Activated CD4-positive, alpha-beta T cell treated with anti-CD3 and anti-CD28 coated beads, Interleukin-2, amount 50 U/mL, for 24 hours (primary cell): ENCODE measurements at regions not wholly inside any gene's neighbourhood (a gene's known extent, or its start where the extent isn't known, plus 50 kb on each side); places are given as distances from the start of the nearest gene placed in this dataset.
"Not testable (repeated sequence)": the region's sequence is repeated elsewhere in the genome, so short reads cannot be mapped to it uniquely, and the experiment has no call there.

Experiments used
- DNase-seq, 2 donors: peaks; one replicate each; pipeline ENCODE4 v3.0.0-alpha.2; 2020; ENCODE audit warnings: low read depth in 1 of 2, low spot score in 1 of 2

DNA sequence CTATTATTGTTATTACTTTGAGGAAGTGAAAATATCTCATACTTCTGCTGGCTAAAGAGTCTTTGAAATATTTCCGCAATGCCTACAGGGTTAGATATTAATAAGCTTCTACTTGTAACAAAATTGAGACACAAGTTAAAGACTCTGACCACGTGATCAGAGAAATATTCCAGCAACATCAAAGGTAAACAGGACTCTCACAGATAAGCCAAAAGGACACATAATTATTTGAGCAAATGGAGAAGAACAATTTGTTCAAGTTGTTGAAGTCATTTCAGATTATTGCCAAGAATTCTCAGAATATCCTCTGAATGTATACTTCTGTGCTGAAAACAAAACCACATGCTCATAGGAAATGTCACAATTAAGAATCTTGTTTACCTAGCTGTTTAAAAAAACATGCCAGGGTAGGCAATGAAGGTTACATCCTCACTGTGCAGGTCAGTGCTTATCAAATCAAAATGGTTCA lies 225.8 kb upstream of the ALCAM start:
- no peak for DNase-seq

DNA sequence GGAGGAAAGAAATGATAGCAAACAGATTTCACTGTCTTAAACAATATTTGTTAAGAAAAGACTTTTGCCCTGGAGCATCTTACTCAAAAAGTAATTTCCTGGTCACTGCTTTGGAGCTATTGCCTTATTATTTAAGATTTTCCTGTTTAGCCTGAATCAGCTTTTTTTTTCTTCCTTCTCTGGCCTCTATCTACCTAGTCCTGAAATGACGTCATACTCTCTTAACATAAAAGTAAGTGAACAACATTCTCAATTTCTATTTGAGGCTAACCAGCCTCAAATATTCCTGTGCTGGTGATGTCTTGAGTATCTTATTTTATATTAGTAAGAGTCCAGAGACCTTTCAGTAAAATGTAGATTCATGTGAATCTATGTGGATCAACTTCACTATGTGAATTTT lies 221.9 kb upstream of the ALCAM start:
- no peak for DNase-seq

DNA sequence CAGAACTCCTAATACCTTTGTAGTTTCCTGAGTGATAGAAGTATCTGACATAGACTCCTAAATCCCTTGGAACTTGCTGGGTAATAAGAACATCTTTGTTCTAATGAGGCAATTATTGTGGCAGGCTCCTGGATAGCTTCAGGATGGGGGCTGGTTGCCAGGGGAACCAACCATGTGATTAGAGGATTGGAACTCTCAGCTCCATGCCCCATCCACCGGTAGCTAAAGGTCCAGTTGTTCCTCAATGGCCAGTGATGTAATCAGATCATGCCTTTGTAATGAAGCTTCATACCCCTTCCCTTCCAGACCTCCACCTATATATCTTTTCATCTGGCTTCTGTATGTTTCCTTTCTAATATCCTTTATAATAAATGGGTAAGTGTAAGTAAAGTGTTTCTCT lies 221.2 kb upstream of the ALCAM start:
- DNase-seq, result no peak

- DNase-seq, result not testable (repeated sequence)
These were observed 217.5 kb upstream of the ALCAM start for GRCh38 chr3:105149197-105149596.

- DNase-seq, result no peak
These were observed 213.7 kb upstream of the ALCAM start for GRCh38 chr3:105152987-105153386.

DNA sequence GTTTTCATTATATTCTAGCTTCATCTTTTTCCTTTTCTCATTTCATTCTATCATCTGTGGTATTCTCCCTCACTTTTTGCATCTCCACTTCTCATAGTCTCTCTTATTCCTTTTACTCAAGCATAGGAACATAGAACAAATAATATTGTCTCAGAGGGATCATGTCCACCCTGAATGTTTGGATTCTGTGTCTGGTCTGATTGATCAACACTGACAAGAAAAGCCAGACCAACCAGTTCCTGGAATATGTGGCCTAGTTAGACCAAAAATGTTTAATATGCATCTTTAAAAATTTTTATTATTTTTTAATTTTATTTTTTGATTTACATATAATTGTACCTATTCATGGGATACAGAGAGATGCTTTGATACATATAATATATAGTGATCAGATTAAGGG lies 212.0 kb upstream of the ALCAM start:
- DNase-seq, result no peak

GRCh38 chr3:105157067-105157765 lies 209.5 kb upstream of the ALCAM start:
- no peak for DNase-seq

GRCh38 chr3:105157766-105158085 lies 209.0 kb upstream of the ALCAM start:
- DNase-seq, result no peak

DNA sequence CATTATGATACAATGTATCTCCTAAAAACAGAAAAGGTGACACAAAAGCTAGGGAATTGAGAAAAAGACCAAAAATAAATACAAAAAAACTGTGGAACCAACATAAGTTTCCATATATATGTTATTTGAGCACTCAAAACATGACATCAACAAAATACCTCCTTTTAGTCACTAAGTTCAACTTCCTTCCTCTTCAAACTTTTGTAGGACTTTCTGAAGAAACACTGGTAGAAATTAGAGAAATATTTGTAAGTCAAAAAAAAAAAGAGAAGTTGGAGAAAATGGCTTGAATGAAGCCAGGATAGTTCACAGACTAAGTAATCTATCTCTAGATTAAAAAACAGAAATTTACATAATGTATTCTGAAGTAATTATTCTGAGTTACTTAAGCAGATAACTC lies 208.4 kb upstream of the ALCAM start:
- DNase-seq, result no peak

GRCh38 chr3:105162448-105162847 lies 204.3 kb upstream of the ALCAM start:
- DNase-seq, result no peak

DNA sequence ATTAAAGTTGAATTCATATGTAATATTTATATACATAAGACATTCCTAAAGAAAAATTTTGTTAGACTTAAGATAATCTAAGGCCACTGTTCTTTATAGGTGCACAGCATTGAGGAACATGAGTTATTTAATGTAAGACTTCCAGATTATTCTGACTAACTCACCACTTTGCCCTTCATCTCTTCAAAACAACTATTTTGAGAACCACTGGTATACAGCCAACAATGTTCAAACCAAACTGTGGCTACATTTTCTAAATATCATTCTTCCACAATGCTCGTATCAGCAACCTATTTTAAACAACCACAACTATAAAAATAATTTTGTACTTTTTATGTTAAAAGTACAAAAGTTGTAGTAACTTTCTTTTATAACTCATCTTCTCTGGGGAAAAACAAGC lies 199.8 kb upstream of the ALCAM start:
- no peak for DNase-seq

DNA sequence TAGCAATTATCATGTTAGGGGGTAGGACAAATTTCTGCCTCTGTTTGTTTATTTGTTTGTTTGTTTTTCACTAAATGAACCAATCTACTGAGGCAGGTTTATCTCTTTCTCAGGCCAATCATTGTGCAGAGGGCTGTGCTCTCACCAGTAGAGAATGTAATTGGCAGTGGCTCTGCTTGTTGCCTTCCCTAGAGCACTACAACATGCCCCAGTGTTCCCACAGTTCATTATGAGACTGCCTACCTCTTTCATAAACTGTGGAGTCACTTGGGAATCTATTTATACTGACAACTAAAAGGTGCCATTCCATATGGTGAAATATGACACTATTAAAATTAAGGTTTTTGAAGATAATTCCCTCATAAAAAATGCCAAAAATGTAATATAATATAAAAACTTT lies 196.3 kb upstream of the ALCAM start:
- DNase-seq, result no peak

GRCh38 chr3:105174017-105174615 lies 192.6 kb upstream of the ALCAM start:
- DNase-seq, result no peak

GRCh38 chr3:105177576-105177975 lies 189.1 kb upstream of the ALCAM start:
- no peak for DNase-seq

DNA sequence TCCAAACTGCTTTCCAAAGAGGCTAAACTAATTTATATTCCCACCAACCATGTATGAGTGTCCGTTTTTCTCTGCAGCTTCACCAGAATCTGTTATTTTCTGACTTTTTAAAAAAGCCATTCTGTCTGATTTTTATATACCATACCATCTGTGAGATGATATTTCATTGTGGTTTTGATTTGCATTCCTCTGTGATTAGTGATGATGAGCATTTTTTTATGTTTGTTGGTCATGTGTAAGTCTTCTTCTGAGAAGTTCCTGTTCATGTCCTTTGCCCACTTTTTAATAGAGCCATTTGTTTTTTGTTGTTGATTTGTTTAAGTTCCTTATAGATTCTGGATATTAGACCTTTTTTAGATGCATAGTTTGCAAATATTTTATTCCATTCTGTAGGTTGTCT lies 179.4 kb upstream of the ALCAM start:
- no peak for DNase-seq

DNA sequence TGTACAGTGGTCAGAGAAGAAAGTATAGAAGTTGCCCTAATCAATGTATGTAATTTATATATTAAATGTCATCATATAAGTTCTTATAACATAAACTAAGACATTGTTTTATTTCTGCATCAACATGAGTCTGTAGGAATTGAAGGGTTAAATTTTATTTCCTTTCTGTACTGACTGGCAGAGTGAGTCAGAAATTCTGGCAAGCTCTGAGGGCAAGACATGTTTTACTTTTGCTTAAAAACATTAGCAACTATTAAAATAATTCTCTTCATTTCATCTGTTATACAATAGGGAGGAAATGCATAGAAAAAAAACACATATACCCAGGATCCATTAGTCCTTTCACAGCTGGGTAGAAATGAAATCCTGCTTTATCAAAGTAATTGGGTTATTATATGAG lies 171.4 kb upstream of the ALCAM start:
- no peak for DNase-seq

DNA sequence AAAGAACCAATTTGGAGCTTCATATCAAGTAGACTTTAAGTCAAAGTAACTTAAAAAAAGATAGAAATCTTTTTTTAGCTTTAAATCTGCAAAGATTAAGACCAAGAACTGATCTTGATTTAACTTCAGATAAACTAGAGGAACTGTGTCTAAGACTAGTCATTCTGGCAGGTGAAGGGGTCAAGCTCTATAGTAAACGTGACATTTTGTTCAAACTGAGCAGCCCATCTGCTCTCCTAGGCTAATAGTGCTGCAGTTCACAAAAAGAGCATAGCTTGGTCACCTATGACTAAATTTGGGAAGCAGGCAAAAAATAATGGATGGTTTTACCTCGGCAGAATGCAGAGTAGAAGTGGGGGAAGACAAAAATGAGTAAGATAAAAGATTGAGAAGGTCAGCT lies 168.8 kb upstream of the ALCAM start:
- DNase-seq, result no peak

- no peak for DNase-seq
These were observed 167.5 kb upstream of the ALCAM start for GRCh38 chr3:105199217-105199616.

DNA sequence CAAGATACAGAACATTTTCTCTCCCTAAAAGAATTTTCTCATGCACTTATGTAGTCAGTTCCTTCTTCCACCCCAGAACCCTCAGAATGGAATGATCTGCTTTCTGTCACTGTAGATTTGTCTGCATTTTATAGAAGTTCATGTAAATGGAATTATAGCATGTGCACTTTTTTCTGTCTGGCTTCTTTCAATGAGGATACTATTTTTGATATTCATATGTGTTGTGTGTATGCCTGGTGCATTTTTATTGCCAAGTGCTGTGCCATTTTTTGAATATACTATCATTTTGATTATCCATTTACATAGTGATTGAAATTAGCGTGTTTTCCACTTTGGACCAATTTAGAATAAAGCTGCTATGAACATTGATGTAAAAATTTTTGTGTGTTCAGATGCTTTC lies 156.6 kb upstream of the ALCAM start:
- DNase-seq, result no peak

DNA sequence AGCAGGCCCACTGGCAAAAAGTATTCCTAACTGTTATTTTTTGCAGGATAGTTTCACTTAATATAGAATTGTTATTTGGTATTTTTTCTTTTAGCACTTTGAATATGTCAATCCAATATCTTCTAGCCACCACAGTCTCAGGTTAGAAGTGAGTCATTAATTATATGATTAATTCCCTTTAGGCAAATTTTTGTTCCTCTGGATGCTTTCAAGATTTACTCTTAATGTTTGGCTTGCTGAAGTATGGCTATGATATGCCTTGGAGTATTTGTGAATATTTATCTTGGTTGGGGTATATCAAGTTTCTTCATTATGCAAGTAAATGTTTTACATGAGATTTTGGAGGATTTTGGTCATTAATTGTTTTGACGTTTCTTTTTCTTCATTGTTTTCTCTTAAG lies 152.1 kb upstream of the ALCAM start:
- DNase-seq, result no peak

GRCh38 chr3:105222568-105223093 lies 144.1 kb upstream of the ALCAM start:
- no peak for DNase-seq

DNA sequence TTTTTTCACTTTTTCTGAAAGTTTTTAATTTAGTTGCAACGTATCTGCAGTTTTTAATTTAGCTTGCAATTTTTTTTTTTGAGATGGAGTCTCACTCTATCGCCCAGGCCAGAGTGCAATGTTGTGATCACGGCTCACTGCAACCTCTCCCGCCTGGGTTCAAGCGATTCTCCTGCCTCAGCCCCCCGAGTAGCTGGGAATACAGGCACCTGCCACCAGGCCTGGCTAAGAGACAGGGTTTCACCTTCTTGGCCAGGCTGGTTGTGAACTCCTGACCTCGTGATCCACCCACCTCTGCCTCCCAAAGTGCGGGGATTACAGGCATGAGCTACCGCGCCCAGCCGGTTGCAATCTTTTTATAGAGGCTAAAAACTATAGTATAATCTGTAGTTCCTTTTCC lies 142.9 kb upstream of the ALCAM start:
- DNase-seq, result no peak

GRCh38 chr3:105228696-105229095 lies 138.0 kb upstream of the ALCAM start:
- DNase-seq, result no peak
